ENCODE measurements at regions not wholly inside any gene's neighbourhood (a gene's known extent, or its start where the extent isn't known, plus 50 kb on each side); places are given as distances from the start of the nearest gene placed in this dataset.
A peak's percentile ranks its signal among the peaks of the same experiment; 100 is the strongest.

- Mint-ChIP-seq H3K4me1 (ENCODE audit: low read depth) (peaks cover 41% of the 10 kb centered on the region), H3K4me3 (no peak overlapping the region), H3K27me3 (ENCODE audit: insufficient read depth) (no peaks in the 10 kb centered on the region), H3K36me3 (ENCODE audit: low read depth) (no peaks in the 10 kb centered on the region), H3K27ac (no peak overlapping the region), H3K9me3 (no peaks in the 10 kb centered on the region)
- no peak for DNase-seq
- TF ChIP-seq, protein P1, sequence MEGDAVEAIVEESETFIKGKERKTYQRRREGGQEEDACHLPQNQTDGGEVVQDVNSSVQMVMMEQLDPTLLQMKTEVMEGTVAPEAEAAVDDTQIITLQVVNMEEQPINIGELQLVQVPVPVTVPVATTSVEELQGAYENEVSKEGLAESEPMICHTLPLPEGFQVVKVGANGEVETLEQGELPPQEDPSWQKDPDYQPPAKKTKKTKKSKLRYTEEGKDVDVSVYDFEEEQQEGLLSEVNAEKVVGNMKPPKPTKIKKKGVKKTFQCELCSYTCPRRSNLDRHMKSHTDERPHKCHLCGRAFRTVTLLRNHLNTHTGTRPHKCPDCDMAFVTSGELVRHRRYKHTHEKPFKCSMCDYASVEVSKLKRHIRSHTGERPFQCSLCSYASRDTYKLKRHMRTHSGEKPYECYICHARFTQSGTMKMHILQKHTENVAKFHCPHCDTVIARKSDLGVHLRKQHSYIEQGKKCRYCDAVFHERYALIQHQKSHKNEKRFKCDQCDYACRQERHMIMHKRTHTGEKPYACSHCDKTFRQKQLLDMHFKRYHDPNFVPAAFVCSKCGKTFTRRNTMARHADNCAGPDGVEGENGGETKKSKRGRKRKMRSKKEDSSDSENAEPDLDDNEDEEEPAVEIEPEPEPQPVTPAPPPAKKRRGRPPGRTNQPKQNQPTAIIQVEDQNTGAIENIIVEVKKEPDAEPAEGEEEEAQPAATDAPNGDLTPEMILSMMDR (IDR thresholded peaks at IDR 0.05): no peak
These were observed 51.0 kb downstream of the CCDC54 start for GRCh38 chr3:107428051-107428858.

DNA sequence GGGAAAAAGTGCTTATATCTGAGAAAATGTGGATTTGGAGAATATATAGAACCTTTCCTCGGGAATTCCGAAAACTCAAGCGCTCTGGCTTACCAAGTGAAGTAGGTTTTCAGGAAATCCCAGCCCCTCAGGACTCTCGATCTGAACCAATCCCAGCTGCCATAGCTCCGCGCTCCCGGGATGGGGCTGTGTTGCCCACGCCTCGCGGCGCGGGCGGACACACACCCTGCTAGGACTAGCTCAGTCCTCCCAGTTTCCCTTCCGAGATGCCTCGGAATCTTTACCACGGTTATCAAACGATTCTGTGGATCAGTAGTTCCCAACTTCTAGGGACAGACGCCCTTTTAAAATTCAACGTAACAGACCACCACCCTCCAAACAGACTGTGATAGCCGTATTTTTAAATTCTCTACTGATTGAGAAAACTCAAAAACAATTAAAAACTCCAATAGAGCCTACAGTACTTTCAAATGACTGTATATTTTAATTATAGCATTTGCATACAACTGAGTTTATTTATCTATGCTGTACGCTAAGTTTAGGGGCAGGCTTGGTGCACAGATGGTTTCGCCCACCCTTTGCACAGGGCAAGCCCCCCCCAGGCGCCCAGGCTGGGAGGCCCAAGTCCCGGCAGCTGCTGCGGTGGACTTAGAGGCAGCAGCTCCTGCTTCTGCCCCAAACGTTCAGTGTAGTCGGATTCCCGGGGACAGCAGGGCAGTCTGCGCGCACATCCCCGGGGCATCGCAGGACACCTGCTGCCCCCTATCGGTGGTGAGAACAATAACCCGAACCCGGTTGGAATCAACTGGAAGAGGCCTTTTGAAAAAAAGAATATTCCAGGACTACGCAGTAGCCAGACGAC, 52.3 kb downstream of the CCDC54 start:
- H3K27me3 Mint-ChIP-seq (ENCODE audit: insufficient read depth): peaks cover 6% of the 10 kb centered on the region; the same call in 1 of the 2 replicates
- peak; percentile 80 for DNase-seq
- H3K36me3 Mint-ChIP-seq (ENCODE audit: low read depth): no peaks in the 10 kb centered on the region
- no peaks in the 10 kb centered on the region for H3K9me3 Mint-ChIP-seq
- H3K27ac Mint-ChIP-seq: peak overlapping the region; percentile 82
- TF ChIP-seq, protein P1 (IDR thresholded peaks at IDR 0.05): peak; percentile 96
- peak overlapping the region; percentile 91 for H3K4me3 Mint-ChIP-seq
- peaks cover 41% of the 10 kb centered on the region for H3K4me1 Mint-ChIP-seq (ENCODE audit: low read depth)

- TF ChIP-seq, protein P1 (IDR thresholded peaks at IDR 0.05): peak; percentile 5; the same call in 1 of the 2 replicates
- Mint-ChIP-seq H3K27ac (peak overlapping the region; percentile 82), H3K4me3 (peak overlapping the region; percentile 91), H3K4me1 (ENCODE audit: low read depth) (peaks cover 35% of the 10 kb centered on the region), H3K9me3 (no peaks in the 10 kb centered on the region), H3K36me3 (ENCODE audit: low read depth) (no peaks in the 10 kb centered on the region), H3K27me3 (ENCODE audit: insufficient read depth) (peaks cover 6% of the 10 kb centered on the region; the same call in 1 of the 2 replicates)
- no peak for DNase-seq
These were observed 53.2 kb downstream of the CCDC54 start for GRCh38 chr3:107430214-107430995.

- Mint-ChIP-seq H3K4me1 (ENCODE audit: low read depth) (peaks cover 35% of the 10 kb centered on the region), H3K36me3 (ENCODE audit: low read depth) (no peaks in the 10 kb centered on the region), H3K27me3 (ENCODE audit: insufficient read depth) (peaks cover 6% of the 10 kb centered on the region; the same call in 1 of the 2 replicates), H3K4me3 (peak overlapping the region; percentile 91), H3K27ac (peak overlapping the region; percentile 25; the same call in 1 of the 2 replicates), H3K9me3 (no peaks in the 10 kb centered on the region)
- DNase-seq: no peak
- TF ChIP-seq, protein P1 (IDR thresholded peaks at IDR 0.05): no peak
These were observed 53.7 kb downstream of the CCDC54 start for GRCh38 chr3:107430996-107431245.

GRCh38 chr3:107431246-107432012, 54.2 kb downstream of the CCDC54 start:
- Mint-ChIP-seq H3K4me3 (peak overlapping the region; percentile 94), H3K9me3 (no peaks in the 10 kb centered on the region), H3K36me3 (ENCODE audit: low read depth) (no peaks in the 10 kb centered on the region), H3K27me3 (ENCODE audit: insufficient read depth) (peaks cover 6% of the 10 kb centered on the region; the same call in 1 of the 2 replicates), H3K27ac (peak overlapping the region; percentile 94), H3K4me1 (ENCODE audit: low read depth) (peaks cover 35% of the 10 kb centered on the region)
- peak; percentile 59 for DNase-seq
- TF ChIP-seq, protein P1 (IDR thresholded peaks at IDR 0.05): no peak
